ENCODE measurements at regions not wholly inside any gene's neighbourhood (a gene's known extent, or its start where the extent isn't known, plus 50 kb on each side); places are given as distances from the start of the nearest gene placed in this dataset.

DNA sequence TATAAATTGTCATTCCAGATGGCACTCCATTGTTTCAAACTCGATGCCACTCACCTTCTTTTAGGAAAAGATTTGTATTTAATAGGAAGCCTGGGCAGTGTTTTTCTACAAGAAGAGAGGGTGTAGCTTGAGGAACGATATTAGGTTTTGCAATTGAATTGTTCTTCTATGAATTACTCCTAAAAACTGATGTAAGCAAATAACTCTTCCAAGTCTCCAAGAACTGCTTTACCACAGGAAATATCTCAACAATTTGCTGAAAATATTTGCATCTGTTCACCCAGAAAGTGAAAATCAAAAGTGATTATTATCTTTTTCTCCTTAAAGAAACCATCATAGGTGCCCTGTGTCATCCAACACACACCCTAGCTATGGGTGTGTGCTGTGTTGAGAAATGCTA is 261.3 kb upstream of the MEOX2 start:
- Histone ChIP-seq H3K36me3 (ENCODE audit: control insufficient read depth in 4 of 4, insufficient read depth in 3 of 4, low read depth in 1 of 4, low read length in 3 of 4) (no peaks in the 10 kb centered on the region), H3K4me1 (ENCODE audit: control insufficient read depth in 4 of 4, insufficient read depth in 4 of 4, low read length in 3 of 4) (no peaks in the 10 kb centered on the region), H3K27me3 (ENCODE audit: control insufficient read depth in 4 of 4, insufficient read depth in 4 of 4, low read length in 3 of 4) (no peaks in the 10 kb centered on the region), H3K9me3 (ENCODE audit: control insufficient read depth in 4 of 4, low read length in 3 of 4) (no peaks in the 10 kb centered on the region), H3K9ac (ENCODE audit: low read depth in 1 of 2, low read length in 2 of 2) (no peak overlapping the region), H3K27ac (ENCODE audit: low read depth in 1 of 2, low read length in 2 of 2) (no peak overlapping the region), H3K4me3 (ENCODE audit: low read depth in 1 of 3, low read length in 3 of 3) (no peak overlapping the region)
- DNase-seq (ENCODE audit: low spot score) = no peak
- 76% methylated on average over 2 of the region's 2 CpGs for WGBS
- TF ChIP-seq NR2F2 (IDR thresholded peaks at IDR 0.05) = no peak
- no peak for TF ChIP-seq YY1 (IDR thresholded peaks at IDR 0.05)
- no peak for TF ChIP-seq TAF1 (conservative IDR thresholded peaks at IDR 0.05)
- TF ChIP-seq JUND (IDR thresholded peaks at IDR 0.05) = no peak
- no peak for TF ChIP-seq RAD21 (IDR thresholded peaks at IDR 0.05)
- TF ChIP-seq, protein P1, sequence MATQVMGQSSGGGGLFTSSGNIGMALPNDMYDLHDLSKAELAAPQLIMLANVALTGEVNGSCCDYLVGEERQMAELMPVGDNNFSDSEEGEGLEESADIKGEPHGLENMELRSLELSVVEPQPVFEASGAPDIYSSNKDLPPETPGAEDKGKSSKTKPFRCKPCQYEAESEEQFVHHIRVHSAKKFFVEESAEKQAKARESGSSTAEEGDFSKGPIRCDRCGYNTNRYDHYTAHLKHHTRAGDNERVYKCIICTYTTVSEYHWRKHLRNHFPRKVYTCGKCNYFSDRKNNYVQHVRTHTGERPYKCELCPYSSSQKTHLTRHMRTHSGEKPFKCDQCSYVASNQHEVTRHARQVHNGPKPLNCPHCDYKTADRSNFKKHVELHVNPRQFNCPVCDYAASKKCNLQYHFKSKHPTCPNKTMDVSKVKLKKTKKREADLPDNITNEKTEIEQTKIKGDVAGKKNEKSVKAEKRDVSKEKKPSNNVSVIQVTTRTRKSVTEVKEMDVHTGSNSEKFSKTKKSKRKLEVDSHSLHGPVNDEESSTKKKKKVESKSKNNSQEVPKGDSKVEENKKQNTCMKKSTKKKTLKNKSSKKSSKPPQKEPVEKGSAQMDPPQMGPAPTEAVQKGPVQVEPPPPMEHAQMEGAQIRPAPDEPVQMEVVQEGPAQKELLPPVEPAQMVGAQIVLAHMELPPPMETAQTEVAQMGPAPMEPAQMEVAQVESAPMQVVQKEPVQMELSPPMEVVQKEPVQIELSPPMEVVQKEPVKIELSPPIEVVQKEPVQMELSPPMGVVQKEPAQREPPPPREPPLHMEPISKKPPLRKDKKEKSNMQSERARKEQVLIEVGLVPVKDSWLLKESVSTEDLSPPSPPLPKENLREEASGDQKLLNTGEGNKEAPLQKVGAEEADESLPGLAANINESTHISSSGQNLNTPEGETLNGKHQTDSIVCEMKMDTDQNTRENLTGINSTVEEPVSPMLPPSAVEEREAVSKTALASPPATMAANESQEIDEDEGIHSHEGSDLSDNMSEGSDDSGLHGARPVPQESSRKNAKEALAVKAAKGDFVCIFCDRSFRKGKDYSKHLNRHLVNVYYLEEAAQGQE (IDR thresholded peaks at IDR 0.05) = no peak
- TF ChIP-seq, protein P2, sequence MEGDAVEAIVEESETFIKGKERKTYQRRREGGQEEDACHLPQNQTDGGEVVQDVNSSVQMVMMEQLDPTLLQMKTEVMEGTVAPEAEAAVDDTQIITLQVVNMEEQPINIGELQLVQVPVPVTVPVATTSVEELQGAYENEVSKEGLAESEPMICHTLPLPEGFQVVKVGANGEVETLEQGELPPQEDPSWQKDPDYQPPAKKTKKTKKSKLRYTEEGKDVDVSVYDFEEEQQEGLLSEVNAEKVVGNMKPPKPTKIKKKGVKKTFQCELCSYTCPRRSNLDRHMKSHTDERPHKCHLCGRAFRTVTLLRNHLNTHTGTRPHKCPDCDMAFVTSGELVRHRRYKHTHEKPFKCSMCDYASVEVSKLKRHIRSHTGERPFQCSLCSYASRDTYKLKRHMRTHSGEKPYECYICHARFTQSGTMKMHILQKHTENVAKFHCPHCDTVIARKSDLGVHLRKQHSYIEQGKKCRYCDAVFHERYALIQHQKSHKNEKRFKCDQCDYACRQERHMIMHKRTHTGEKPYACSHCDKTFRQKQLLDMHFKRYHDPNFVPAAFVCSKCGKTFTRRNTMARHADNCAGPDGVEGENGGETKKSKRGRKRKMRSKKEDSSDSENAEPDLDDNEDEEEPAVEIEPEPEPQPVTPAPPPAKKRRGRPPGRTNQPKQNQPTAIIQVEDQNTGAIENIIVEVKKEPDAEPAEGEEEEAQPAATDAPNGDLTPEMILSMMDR (IDR thresholded peaks at IDR 0.05; ENCODE audit: low read depth, low read length, missing input control) = no peak
- TF ChIP-seq FOXA2 (IDR thresholded peaks at IDR 0.05) = no peak
- TF ChIP-seq RXRA (IDR thresholded peaks at IDR 0.05) = no peak
- TF ChIP-seq HNF4A (conservative IDR thresholded peaks at IDR 0.05) = no peak
- TF ChIP-seq GABPA (IDR thresholded peaks at IDR 0.05 in 1 of 2, conservative IDR thresholded peaks at IDR 0.05 in 1 of 2) = no peak
- no peak for TF ChIP-seq SP1 (IDR thresholded peaks at IDR 0.05)
- TF ChIP-seq EGR1 (IDR thresholded peaks at IDR 0.05; ENCODE audit: low read depth in 2 of 2) = no peak
- TF ChIP-seq, protein P3, sequence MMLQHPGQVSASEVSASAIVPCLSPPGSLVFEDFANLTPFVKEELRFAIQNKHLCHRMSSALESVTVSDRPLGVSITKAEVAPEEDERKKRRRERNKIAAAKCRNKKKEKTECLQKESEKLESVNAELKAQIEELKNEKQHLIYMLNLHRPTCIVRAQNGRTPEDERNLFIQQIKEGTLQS (IDR thresholded peaks at IDR 0.05) = no peak
- TF ChIP-seq, protein P4, sequence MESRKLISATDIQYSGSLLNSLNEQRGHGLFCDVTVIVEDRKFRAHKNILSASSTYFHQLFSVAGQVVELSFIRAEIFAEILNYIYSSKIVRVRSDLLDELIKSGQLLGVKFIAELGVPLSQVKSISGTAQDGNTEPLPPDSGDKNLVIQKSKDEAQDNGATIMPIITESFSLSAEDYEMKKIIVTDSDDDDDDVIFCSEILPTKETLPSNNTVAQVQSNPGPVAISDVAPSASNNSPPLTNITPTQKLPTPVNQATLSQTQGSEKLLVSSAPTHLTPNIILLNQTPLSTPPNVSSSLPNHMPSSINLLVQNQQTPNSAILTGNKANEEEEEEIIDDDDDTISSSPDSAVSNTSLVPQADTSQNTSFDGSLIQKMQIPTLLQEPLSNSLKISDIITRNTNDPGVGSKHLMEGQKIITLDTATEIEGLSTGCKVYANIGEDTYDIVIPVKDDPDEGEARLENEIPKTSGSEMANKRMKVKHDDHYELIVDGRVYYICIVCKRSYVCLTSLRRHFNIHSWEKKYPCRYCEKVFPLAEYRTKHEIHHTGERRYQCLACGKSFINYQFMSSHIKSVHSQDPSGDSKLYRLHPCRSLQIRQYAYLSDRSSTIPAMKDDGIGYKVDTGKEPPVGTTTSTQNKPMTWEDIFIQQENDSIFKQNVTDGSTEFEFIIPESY (IDR thresholded peaks at IDR 0.05) = no peak

DNA sequence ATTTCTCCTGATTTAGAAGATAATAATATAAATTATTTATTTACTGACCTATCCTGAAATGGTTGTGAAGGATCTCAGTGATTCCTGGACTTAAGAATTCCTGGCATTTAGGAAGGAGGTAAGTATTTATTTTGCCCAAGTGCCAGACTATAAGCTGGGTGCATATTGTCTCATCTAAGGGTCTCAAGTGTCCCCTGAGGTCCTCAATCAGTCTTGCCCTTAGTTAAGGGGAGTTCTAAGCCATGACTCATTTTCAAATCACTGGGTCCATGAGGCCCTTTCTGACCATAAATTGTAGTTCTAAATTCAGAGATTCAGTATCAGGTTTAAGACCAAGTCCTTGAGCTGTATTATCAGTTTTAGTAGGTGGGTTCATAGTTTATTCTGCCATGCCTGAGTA is 251.6 kb upstream of the MEOX2 start:
- DNase-seq (ENCODE audit: low spot score) = no peak
- no peak overlapping the region for H3K4me3 ChIP-seq (ENCODE audit: low read depth in 1 of 3, low read length in 3 of 3)
- no peak for TF ChIP-seq NR2F2 (IDR thresholded peaks at IDR 0.05)
- TF ChIP-seq, protein P5, sequence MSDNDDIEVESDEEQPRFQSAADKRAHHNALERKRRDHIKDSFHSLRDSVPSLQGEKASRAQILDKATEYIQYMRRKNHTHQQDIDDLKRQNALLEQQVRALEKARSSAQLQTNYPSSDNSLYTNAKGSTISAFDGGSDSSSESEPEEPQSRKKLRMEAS (IDR thresholded peaks at IDR 0.05) = no peak
- TF ChIP-seq, protein P1 (IDR thresholded peaks at IDR 0.05) = no peak
- no peak overlapping the region for H3K27ac ChIP-seq (ENCODE audit: low read depth in 1 of 2, low read length in 2 of 2)
- H3K9ac ChIP-seq (ENCODE audit: low read depth in 1 of 2, low read length in 2 of 2) = no peak overlapping the region
- no peaks in the 10 kb centered on the region for H3K9me3 ChIP-seq (ENCODE audit: control insufficient read depth in 4 of 4, low read length in 3 of 4)
- no peaks in the 10 kb centered on the region for H3K27me3 ChIP-seq (ENCODE audit: control insufficient read depth in 4 of 4, insufficient read depth in 4 of 4, low read length in 3 of 4)
- H3K4me1 ChIP-seq (ENCODE audit: control insufficient read depth in 4 of 4, insufficient read depth in 4 of 4, low read length in 3 of 4) = no peaks in the 10 kb centered on the region
- no peaks in the 10 kb centered on the region for H3K36me3 ChIP-seq (ENCODE audit: control insufficient read depth in 4 of 4, insufficient read depth in 3 of 4, low read depth in 1 of 4, low read length in 3 of 4)

Measured in liver (tissue), 8 donors.